Mesenchymal stem cell (in vitro differentiated cells and primary cell): ENCODE measurements at regions not wholly inside any gene's neighbourhood (a gene's known extent, or its start where the extent isn't known, plus 50 kb on each side); places are given as distances from the start of the nearest gene placed in this dataset.

ENCODE experiments used
- DNase-seq: peaks from one replicate; pipeline ENCODE4 v3.0.0-alpha.2; 2013
- H2AFZ ChIP-seq: one replicate; pipeline ENCODE4 v1.6.1; 2013; ENCODE audit warnings: low read depth, mild to moderate bottlenecking, control low read depth, inconsistent platforms, low read length, moderate library complexity
- H2AK5ac ChIP-seq: 2 replicates; pipeline ENCODE4 v1.6.1; 2013; ENCODE audit warnings: low read length, moderate library complexity, mild to moderate bottlenecking, inconsistent platforms; ENCODE audit not compliant: severe bottlenecking
- H2BK120ac ChIP-seq: one replicate; pipeline ENCODE4 v1.6.1; 2013; ENCODE audit warnings: low read depth, mild to moderate bottlenecking, inconsistent platforms, low read length, moderate library complexity
- H2BK12ac ChIP-seq, 2 experiments: one replicate each; pipeline ENCODE4 v1.6.1; 2013; ENCODE audit warnings: inconsistent platforms in 2 of 2, low read length in 2 of 2, mild to moderate bottlenecking in 2 of 2, moderate library complexity in 2 of 2, control low read depth in 1 of 2
- H2BK15ac ChIP-seq: one replicate; pipeline ENCODE4 v1.6.1; 2013; ENCODE audit warnings: mild to moderate bottlenecking, low read depth, inconsistent platforms; ENCODE audit not compliant: poor library complexity, severe bottlenecking
- H2BK5ac ChIP-seq: 2 replicates; pipeline ENCODE4 v1.6.1; 2013; ENCODE audit warnings: low read depth, mild to moderate bottlenecking, low read length, control low read depth, inconsistent platforms; ENCODE audit not compliant: poor library complexity, severe bottlenecking
- H3K14ac ChIP-seq, 2 experiments: one replicate each; pipeline ENCODE4 v1.6.1; 2013; ENCODE audit warnings: inconsistent platforms in 2 of 2, low read length in 2 of 2, control low read depth in 1 of 2, mild to moderate bottlenecking in 1 of 2, moderate library complexity in 1 of 2
- H3K18ac ChIP-seq, 2 experiments: one replicate each; pipeline ENCODE4 v1.6.1; 2013; ENCODE audit warnings: inconsistent platforms in 2 of 2, low read length in 2 of 2, control low read depth in 1 of 2, low read depth in 1 of 2, mild to moderate bottlenecking in 1 of 2
- H3K23ac ChIP-seq, 2 experiments: one replicate each; pipeline ENCODE4 v1.6.1; 2013; ENCODE audit warnings: inconsistent platforms in 2 of 2, low read length in 2 of 2, mild to moderate bottlenecking in 2 of 2, moderate library complexity in 2 of 2, control low read depth in 1 of 2
- H3K27ac ChIP-seq: 2 replicates; pipeline ENCODE4 v1.5.1; 2013; ENCODE audit warnings: mild to moderate bottlenecking, moderate library complexity, low read length, control low read depth, inconsistent platforms; ENCODE audit not compliant: poor library complexity, severe bottlenecking
- H3K27me3 ChIP-seq, 2 experiments: 2 replicates each; pipeline versions ENCODE4 v1.6.1 to v1.7.0; 2013; ENCODE audit warnings: low read length in 2 of 2, mild to moderate bottlenecking in 2 of 2, moderate library complexity in 2 of 2, control low read depth in 1 of 2, inconsistent platforms in 1 of 2; ENCODE audit not compliant: control insufficient read depth in 1 of 2, insufficient read depth in 1 of 2
- H3K36me3 ChIP-seq, 2 experiments: 2 replicates each; pipeline versions ENCODE4 v1.6.1 to v1.7.0; 2013; ENCODE audit warnings: low read length in 2 of 2, control low read depth in 1 of 2, inconsistent platforms in 1 of 2, low read depth in 1 of 2, mild to moderate bottlenecking in 1 of 2; ENCODE audit not compliant: insufficient read depth in 2 of 2, control insufficient read depth in 1 of 2
- H3K4ac ChIP-seq, 2 experiments: one replicate each; pipeline ENCODE4 v1.6.1; 2013; ENCODE audit warnings: inconsistent platforms in 2 of 2, low read length in 2 of 2, mild to moderate bottlenecking in 2 of 2, moderate library complexity in 2 of 2, control low read depth in 1 of 2, low read depth in 1 of 2
- H3K4me1 ChIP-seq: 2 replicates; pipeline ENCODE4 v1.6.1; 2013; ENCODE audit warnings: low read depth, low read length, control low read depth; ENCODE audit not compliant: control insufficient read depth, insufficient read depth
- H3K4me2 ChIP-seq: 2 replicates; pipeline ENCODE4 v1.6.1; 2013; ENCODE audit warnings: low read length, mild to moderate bottlenecking, inconsistent platforms; ENCODE audit not compliant: poor library complexity, severe bottlenecking
- H3K4me3 ChIP-seq, 2 experiments: 2 replicates each; pipeline versions ENCODE4 v1.5.1 to v1.7.0; 2013; ENCODE audit warnings: low read length in 2 of 2, mild to moderate bottlenecking in 2 of 2, control low read depth in 1 of 2, low read depth in 1 of 2; ENCODE audit not compliant: insufficient read depth in 1 of 2
- H3K79me1 ChIP-seq: replicated peaks from 2 replicates; pipeline ENCODE4 v1.6.1; 2013; ENCODE audit warnings: mild to moderate bottlenecking, control low read depth, low read length, inconsistent platforms; ENCODE audit not compliant: poor library complexity, severe bottlenecking
- H3K9ac ChIP-seq: 2 replicates; pipeline ENCODE4 v1.7.0; 2013; ENCODE audit warnings: mild to moderate bottlenecking, low read length, moderate library complexity
- H3K9me3 ChIP-seq: 2 replicates; pipeline ENCODE4 v1.7.0; 2013; ENCODE audit warnings: mild to moderate bottlenecking, low read length; ENCODE audit not compliant: control insufficient read depth
- H4K8ac ChIP-seq: one replicate; pipeline ENCODE4 v1.6.1; 2013; ENCODE audit warnings: inconsistent platforms, mild to moderate bottlenecking, low read length, moderate library complexity
- H4K91ac ChIP-seq: one replicate; pipeline ENCODE4 v1.6.1; 2013; ENCODE audit warnings: mild to moderate bottlenecking, low read length, inconsistent platforms
- WGBS: methylation state at CpG from one replicate; pipeline ENCODE4 v1.1.7; 2013; ENCODE audit warnings: mixed read lengths; 5-methylcytosine and 5-hydroxymethylcytosine counted together

DNA sequence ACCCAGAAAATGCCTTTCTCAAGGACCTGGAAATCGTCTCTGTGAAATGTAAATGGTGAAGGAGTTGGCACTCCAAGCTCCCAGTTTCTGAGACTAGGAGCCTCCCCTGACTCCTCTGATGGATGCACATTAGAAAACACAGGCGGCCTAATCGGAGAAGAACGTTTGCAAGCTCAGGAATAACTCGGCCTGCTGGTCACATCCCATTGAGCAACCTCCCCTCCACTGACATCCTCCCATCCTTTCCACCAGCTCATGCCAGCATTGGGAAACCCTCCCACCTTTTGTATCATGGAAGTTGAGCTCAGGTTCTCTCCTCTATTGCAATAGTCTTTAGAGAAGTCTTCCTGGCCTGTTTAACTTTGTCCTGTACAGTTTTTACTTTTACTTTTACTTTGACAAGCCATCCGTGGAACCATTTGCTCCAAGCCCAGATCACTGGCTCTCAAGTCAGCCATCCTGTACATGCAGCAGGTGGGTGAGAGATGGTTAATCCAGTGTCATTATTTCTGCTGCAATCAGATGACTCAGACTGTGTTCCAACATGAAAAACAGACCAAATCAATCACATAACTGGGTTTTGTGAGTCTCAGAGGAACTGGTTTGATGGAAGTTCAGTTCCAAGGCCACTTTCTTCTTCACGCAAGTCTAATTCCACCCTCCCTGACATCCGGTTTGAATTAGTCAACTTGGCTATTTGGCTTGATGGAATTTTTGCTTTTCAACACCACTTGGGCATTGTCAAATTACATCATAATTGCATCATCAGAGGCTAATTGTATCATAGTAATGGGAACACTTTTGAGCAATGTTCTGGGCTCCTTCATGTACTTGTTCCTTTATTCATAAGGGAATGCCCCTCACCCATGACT, 619.4 kb upstream of the CDH4 start:
- WGBS: 58% methylated on average over 6 of the region's 8 CpGs
- H2BK120ac ChIP-seq: no peak overlapping the region
- no peaks in the 10 kb centered on the region for H3K79me1 ChIP-seq
- H2AK5ac ChIP-seq: no peak overlapping the region
- no peak overlapping the region for H2BK15ac ChIP-seq
- no peak overlapping the region for H2BK5ac ChIP-seq
- no peak overlapping the region for H3K14ac ChIP-seq
- DNase-seq: no peak
- H3K27me3 ChIP-seq: no peaks in the 10 kb centered on the region
- no peak overlapping the region for H3K4ac ChIP-seq
- no peak overlapping the region for H3K23ac ChIP-seq
- no peaks in the 10 kb centered on the region for H3K4me1 ChIP-seq
- no peak overlapping the region for H2AFZ ChIP-seq
- no peak overlapping the region for H2BK12ac ChIP-seq
- H3K9me3 ChIP-seq: no peaks in the 10 kb centered on the region
- no peak overlapping the region for H4K8ac ChIP-seq
- no peak overlapping the region for H3K9ac ChIP-seq
- no peak overlapping the region for H3K4me2 ChIP-seq
- no peak overlapping the region for H3K4me3 ChIP-seq
- no peak overlapping the region for H3K18ac ChIP-seq
- H4K91ac ChIP-seq: no peak overlapping the region
- H3K27ac ChIP-seq: no peak overlapping the region
- H3K36me3 ChIP-seq: no peaks in the 10 kb centered on the region

- H4K91ac ChIP-seq: no peak overlapping the region
- no peak overlapping the region for H3K4me3 ChIP-seq
- H3K18ac ChIP-seq: no peak overlapping the region
- no peak overlapping the region for H3K23ac ChIP-seq
- no peaks in the 10 kb centered on the region for H3K36me3 ChIP-seq
- no peak for DNase-seq
- 87% methylated on average over 19 of the region's 19 CpGs for WGBS
- no peak overlapping the region for H2AFZ ChIP-seq
- no peak overlapping the region for H2BK15ac ChIP-seq
- no peak overlapping the region for H3K27ac ChIP-seq
- H3K14ac ChIP-seq: no peak overlapping the region
- H2AK5ac ChIP-seq: no peak overlapping the region
- no peak overlapping the region for H2BK5ac ChIP-seq
- H3K79me1 ChIP-seq: no peaks in the 10 kb centered on the region
- no peak overlapping the region for H4K8ac ChIP-seq
- no peak overlapping the region for H3K4me2 ChIP-seq
- H3K4ac ChIP-seq: no peak overlapping the region
- H3K9me3 ChIP-seq: no peaks in the 10 kb centered on the region
- no peak overlapping the region for H3K9ac ChIP-seq
- H2BK12ac ChIP-seq: no peak overlapping the region
- no peak overlapping the region for H2BK120ac ChIP-seq
- no peaks in the 10 kb centered on the region for H3K4me1 ChIP-seq
- no peaks in the 10 kb centered on the region for H3K27me3 ChIP-seq
Observed at GRCh38 chr20:60634491-60635172, 617.4 kb upstream of the CDH4 start.

- Histone ChIP-seq H3K18ac (no peak overlapping the region), H3K79me1 (no peaks in the 10 kb centered on the region), H3K4me3 (no peak overlapping the region), H3K27ac (no peak overlapping the region), H3K9ac (no peak overlapping the region), H4K8ac (no peak overlapping the region), H2BK5ac (no peak overlapping the region), H2BK12ac (no peak overlapping the region), H3K27me3 (no peaks in the 10 kb centered on the region), H3K4ac (no peak overlapping the region), H3K4me1 (no peaks in the 10 kb centered on the region), H2BK15ac (no peak overlapping the region), H2BK120ac (no peak overlapping the region), H3K36me3 (no peaks in the 10 kb centered on the region), H2AFZ (no peak overlapping the region), H3K9me3 (no peaks in the 10 kb centered on the region), H3K23ac (no peak overlapping the region), H3K14ac (no peak overlapping the region), H4K91ac (no peak overlapping the region), H3K4me2 (no peak overlapping the region), H2AK5ac (no peak overlapping the region)
- WGBS: 79% methylated on average over 5 of the region's 5 CpGs
- no peak for DNase-seq
Observed at GRCh38 chr20:60636417-60636816, 615.6 kb upstream of the CDH4 start.

GRCh38 chr20:60637801-60638200, 614.3 kb upstream of the CDH4 start:
- H3K27me3 ChIP-seq: no peaks in the 10 kb centered on the region
- H2BK120ac ChIP-seq: no peak overlapping the region
- no peak overlapping the region for H3K14ac ChIP-seq
- no peak overlapping the region for H2BK15ac ChIP-seq
- no peak overlapping the region for H2BK12ac ChIP-seq
- H3K9me3 ChIP-seq: no peaks in the 10 kb centered on the region
- H2BK5ac ChIP-seq: no peak overlapping the region
- no peak overlapping the region for H3K27ac ChIP-seq
- H3K23ac ChIP-seq: no peak overlapping the region
- no peak overlapping the region for H3K4me3 ChIP-seq
- no peak overlapping the region for H4K91ac ChIP-seq
- no peaks in the 10 kb centered on the region for H3K4me1 ChIP-seq
- no peak overlapping the region for H3K4ac ChIP-seq
- WGBS: 83% methylated on average over 6 of the region's 6 CpGs
- no peak overlapping the region for H2AFZ ChIP-seq
- no peak overlapping the region for H3K9ac ChIP-seq
- no peak overlapping the region for H3K18ac ChIP-seq
- no peaks in the 10 kb centered on the region for H3K79me1 ChIP-seq
- DNase-seq: no peak
- no peak overlapping the region for H3K4me2 ChIP-seq
- H2AK5ac ChIP-seq: no peak overlapping the region
- H3K36me3 ChIP-seq: no peaks in the 10 kb centered on the region
- H4K8ac ChIP-seq: no peak overlapping the region
